ENCODE measurements at regions not wholly inside any gene's neighbourhood (a gene's known extent, or its start where the extent isn't known, plus 50 kb on each side); places are given as distances from the start of the nearest gene placed in this dataset.

- no peak for FAIRE-seq
These were observed 687.9 kb upstream of the SETBP1 start for GRCh38 chr18:43992741-43993140.

GRCh38 chr18:43994381-43994780 is 686.3 kb upstream of the SETBP1 start:
- no peak for FAIRE-seq

GRCh38 chr18:44013871-44014270 is 666.8 kb upstream of the SETBP1 start:
- FAIRE-seq: no peak

- FAIRE-seq: no peak
These were observed 655.3 kb upstream of the SETBP1 start for GRCh38 chr18:44025421-44025820.

DNA sequence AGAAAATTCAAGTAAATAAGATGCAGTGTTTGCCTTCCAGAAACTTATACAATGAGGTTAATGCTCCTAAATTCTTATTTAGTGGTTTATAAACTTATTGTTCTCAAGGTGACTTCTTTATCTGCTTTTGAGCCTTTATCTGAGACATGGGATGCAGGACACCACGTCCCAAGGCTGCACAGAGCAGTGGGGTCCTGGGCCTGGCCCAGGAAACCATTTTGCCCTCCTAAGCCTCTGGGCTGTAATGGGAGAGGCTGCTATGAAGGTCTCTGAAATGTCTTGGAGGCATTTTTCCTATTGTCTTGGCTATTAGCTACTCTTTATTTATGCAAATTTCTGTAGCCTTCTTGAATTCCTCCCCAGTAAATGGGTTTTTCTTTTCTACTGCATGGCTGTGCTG is 652.6 kb upstream of the SETBP1 start:
- FAIRE-seq: no peak

DNA sequence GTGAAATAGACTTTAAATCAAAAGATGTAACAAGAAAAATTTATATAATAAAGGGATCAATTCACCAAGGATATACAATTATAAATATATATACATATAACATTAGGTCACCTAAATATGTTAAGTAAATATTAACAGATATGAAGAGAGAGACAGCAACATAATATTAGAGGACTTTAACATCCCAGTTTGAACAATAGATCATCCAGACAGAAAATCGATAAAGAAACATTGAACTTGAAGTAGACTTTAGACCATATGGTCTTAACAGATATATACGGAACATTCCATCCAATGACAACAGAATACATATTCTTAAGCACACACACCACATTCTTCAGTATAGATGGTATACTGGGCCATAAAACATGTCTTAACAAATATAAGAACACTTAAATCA is 649.6 kb upstream of the SETBP1 start:
- peak; percentile 31 for FAIRE-seq

DNA sequence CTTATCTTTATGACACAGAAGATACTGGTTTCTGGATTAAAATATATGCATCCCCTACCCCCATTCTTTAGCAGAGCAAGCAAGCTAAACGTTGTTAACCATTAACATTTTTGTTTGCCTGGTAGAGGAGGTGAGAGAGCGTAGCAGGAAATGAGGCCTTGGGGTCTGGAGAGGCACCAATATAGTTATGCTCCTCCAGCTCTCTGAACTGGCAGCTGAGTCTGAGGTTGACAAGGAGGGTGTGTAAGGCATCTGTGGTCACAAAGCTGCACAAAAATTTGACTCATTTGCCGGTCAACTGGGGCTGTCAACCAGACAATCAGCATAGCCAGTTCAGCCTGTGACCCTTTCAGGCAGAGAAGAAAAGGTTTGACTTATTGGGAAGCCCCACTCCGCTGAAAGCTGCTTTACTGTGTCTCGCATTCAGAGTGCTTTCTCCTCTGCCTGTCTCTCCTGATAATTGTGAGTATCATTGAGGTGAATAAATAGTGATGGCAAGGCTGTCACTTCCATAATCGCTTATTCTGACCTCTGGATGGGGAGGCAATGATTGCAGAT is 647.5 kb upstream of the SETBP1 start:
- no peak for FAIRE-seq

GRCh38 chr18:44035554-44035953 is 645.1 kb upstream of the SETBP1 start:
- FAIRE-seq: no peak

- FAIRE-seq: no peak
These were observed 644.2 kb upstream of the SETBP1 start for GRCh38 chr18:44036501-44036900.

DNA sequence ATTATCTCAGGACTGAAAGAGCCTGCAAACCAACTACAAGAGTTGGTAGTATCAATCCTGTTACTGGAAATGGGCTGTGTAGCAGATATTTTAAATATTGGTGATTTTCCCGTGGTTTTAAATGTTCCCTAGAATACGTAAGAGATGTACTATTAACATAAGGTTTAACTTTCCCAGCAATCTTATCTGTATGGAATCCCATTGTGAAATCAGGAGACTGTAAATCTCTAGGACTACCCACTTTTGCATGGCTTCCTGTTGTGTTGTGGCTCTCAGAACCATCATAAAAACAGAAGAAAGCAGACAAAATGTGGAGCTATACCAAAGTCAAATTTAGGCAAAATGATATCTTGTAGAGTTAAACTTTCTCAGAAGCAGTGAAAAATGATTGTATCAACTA is 641.5 kb upstream of the SETBP1 start:
- no peak for FAIRE-seq

- FAIRE-seq: no peak
These were observed 640.9 kb upstream of the SETBP1 start for GRCh38 chr18:44039826-44040225.

DNA sequence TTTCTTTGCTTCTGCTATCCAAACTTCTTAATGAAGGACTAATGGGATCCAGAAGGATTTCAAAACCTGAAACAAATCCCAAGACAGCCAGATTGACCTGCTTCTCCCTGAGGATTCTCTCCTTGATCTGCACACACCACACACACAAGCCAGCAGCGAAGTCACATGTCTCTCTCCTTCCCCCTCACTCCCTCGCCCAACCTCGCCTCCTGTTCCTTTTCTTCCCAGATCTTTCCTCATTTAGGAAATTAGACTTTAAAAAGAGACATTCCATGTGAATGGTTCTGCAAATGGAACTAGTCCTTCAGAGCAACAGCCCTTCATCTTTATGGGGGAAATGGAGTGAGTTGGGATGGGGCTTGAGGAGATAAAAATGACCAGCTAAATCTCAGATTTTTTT is 639.1 kb upstream of the SETBP1 start:
- no peak for FAIRE-seq

DNA sequence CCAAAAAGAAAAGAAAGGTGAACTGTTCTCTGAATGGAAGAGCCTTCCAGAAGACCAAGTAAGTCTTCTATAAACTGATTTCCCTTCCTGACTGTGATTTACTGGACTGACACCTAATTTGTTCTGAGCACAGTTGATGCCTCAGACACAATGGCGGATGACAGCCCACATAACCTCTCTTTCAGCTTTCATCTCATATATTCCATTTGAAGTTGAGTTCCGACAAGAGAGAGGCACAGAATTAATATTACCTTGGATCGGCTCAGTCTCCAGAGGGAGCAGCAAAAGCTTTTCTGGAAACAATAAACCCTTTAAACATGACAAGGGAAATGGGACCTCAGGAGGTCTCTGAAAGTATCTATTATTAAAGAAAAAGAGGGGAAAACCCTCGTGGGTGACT is 638.7 kb upstream of the SETBP1 start:
- no peak for FAIRE-seq

DNA sequence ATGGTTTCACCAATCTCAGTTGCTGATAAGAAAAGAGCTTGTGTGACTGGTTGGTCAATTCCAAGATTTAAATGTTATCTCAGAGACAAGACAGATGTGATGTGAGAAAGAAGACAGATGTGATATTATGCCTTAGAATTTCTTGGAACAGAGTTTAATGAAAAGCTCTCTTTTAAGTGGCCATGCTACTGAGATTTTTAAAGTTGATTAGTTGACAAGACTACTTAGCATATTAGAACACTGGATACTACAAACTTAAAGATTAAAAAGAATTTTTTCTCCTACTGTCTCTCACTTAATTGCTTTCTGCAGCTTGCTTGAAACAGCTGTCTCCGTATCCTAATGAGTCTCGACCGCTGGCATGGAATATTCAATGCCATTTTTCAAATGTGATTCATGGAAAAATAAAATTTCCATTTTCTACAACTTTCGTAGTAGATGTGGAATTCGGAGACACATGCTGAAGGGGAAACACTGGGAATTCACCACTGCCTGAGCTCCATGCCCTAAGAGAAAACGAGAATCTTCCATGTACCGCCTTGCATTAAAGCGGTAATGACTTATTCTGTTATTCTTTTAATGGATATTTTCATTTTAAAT is 634.2 kb upstream of the SETBP1 start:
- FAIRE-seq: no peak

GRCh38 chr18:44047585-44047984 is 633.1 kb upstream of the SETBP1 start:
- no peak for FAIRE-seq

- FAIRE-seq: no peak
These were observed 632.3 kb upstream of the SETBP1 start for GRCh38 chr18:44048435-44048834.

DNA sequence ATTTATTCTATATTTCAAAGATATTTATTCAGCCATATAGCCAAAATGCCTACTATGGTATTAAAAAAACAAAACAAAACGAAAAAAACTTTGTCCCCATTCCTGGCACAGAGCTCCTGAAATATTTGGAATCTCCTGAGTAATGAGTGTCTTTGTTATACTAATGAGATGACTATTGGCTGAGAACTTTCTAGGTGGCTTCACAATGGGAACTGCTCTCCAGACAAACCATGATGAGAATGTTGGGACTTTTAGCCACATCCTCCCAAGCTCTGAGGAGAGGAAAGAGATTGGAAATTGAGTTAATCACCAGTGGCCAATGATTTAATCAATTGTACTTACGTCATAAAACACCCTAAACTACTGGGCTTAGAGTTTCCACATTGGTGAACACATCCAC is 631.8 kb upstream of the SETBP1 start:
- FAIRE-seq: no peak

- no peak for FAIRE-seq
These were observed 629.7 kb upstream of the SETBP1 start for GRCh38 chr18:44051026-44051425.

DNA sequence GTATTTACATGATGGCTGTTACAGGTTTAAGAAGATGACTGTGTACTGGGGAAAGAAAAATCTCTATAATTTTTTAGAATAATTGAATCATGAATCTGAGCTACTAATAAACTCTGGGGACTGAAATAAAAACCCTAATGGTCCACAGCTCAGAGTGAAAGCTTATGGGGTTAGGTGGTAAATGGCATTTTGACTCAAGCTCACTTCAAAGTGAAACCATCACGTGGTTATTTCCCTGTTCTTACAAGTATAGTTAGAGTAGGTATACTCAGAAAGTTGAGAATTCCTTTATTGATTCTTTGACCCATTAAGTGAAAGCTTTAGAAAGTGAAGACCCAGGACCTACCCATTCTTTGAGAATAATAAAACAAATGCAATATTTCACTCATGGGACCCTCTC is 626.2 kb upstream of the SETBP1 start:
- FAIRE-seq: no peak

DNA sequence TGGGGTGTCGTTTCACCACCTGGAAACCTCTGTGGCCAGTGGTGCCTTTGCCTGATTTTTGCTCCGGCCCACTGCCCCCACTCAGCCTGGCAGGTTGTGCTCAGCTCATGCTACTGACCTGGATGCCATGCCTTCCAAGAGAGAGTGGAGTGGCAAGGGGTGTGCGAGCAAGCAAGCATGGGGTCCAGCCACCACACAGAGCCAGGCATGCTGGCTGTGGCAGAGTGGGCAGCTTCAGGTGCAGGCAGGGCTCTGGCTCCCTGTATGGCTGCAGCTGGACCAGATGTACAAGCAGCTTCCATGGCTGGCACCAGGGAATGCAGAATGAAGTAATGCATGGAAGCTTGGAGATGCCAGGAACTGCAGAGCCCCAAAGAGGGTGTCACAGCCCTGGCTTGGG is 620.5 kb upstream of the SETBP1 start:
- FAIRE-seq: no peak

- FAIRE-seq: no peak
These were observed 619.2 kb upstream of the SETBP1 start for GRCh38 chr18:44061438-44061837.

- FAIRE-seq: no peak
These were observed 618.3 kb upstream of the SETBP1 start for GRCh38 chr18:44062345-44062744.

GRCh38 chr18:44065206-44065605 is 615.5 kb upstream of the SETBP1 start:
- FAIRE-seq: no peak

DNA sequence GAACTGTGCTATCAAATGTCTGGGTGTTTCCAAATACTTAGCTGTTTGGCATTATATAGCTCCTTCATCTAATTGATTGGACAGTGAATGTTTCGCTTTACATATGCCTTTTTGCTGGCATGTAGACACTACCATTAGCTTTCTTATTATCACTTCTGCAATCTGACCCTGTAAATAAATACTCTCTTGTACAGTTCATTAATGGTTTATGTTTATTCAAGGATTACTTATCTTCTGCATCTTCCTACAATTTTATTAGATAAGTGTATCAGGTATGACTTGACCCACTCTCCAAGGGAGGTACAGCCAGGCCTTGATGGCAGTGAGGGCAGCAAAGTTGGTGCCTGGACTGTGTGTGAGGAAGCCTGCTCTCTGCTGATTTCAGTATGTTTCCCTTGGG is 614.1 kb upstream of the SETBP1 start:
- no peak for FAIRE-seq

DNA sequence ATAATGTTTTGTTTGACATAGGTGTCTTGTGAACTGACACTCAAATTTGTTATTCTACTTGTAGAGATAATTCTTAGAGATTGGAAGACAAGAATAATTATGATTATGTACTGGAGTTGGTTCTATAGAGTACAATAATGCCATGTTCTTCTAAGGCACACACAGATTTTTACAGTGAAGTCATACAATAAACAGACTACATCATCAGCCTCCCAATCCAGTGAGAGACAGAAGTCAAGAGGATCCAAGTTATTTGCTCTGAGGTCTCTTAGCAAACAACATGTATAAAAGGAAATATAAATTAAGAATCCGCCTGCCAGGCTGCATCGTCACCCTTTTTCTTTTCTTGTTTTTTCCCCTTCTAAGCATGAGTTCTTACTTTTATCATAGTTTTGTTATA is 613.5 kb upstream of the SETBP1 start:
- no peak for FAIRE-seq

All from endometrium (tissue), 2 donors.